A673 (cell line): ENCODE measurements at regions not wholly inside any gene's neighbourhood (a gene's known extent, or its start where the extent isn't known, plus 50 kb on each side); places are given as distances from the start of the nearest gene placed in this dataset.
"Not testable (repeated sequence)": the region's sequence is repeated elsewhere in the genome, so short reads cannot be mapped to it uniquely, and the experiment has no call there.

Experiments
- BruUV-seq: library from RNA; stranded (reverse); fragments of 400-500 nt; replicated peaks from 2 replicates; lab custom pipeline; 2021; lab: Mats Ljungman, UMichigan
- CTCF ChIA-PET: fragments of 300-600 bp; sonication (Branson Sonifier 250); formaldehyde crosslinking; loops from one replicate; lab custom pipeline; 2022; ENCODE audit warnings: antibody characterized with exemption; lab: Charles Lee
- POLR2A ChIA-PET: fragments of 300-600 bp; sonication (Branson Sonifier 250); formaldehyde crosslinking; loops from one replicate; lab custom pipeline; 2022; ENCODE audit warnings: antibody characterized with exemption; ENCODE audit not compliant: low non-redundant PET; lab: Charles Lee
- DNase-seq: peaks from one replicate; pipeline ENCODE4 v3.0.0-alpha.2; 2015; ENCODE audit warnings: low spot score
- H3K27ac ChIP-seq: fragments of 200-600 bp; sonication (generic); 2 replicates; pipeline ENCODE4 v1.5.1; 2016; ENCODE audit warnings: mixed run types, low read depth, mild to moderate bottlenecking, mixed read lengths, antibody characterized with exemption, low read length; ENCODE audit not compliant: poor library complexity, severe bottlenecking
- H3K27me3 ChIP-seq: fragments of 200-600 bp; sonication (generic); replicated peaks from 2 replicates; pipeline ENCODE4 v1.6.1; 2017; ENCODE audit warnings: mixed run types, low read depth, mild to moderate bottlenecking, mixed read lengths, antibody characterized with exemption, low read length; ENCODE audit not compliant: insufficient read depth, poor library complexity
- H3K36me3 ChIP-seq: fragments of 200-600 bp; sonication (generic); 2 replicates; pipeline ENCODE4 v1.6.1; 2016; ENCODE audit warnings: mixed run types, mild to moderate bottlenecking, mixed read lengths, antibody characterized with exemption, low read length; ENCODE audit not compliant: insufficient read depth, poor library complexity, severe bottlenecking
- H3K4me1 ChIP-seq: fragments of 200-600 bp; sonication (generic); 2 replicates; pipeline ENCODE4 v1.6.1; 2017; ENCODE audit warnings: mixed run types, mild to moderate bottlenecking, mixed read lengths, antibody characterized with exemption, low read length; ENCODE audit not compliant: insufficient read depth, poor library complexity, severe bottlenecking
- H3K4me3 ChIP-seq: fragments of 200-600 bp; sonication (generic); 2 replicates; pipeline ENCODE4 v1.5.1; 2016; ENCODE audit warnings: low read depth, mixed run types, mild to moderate bottlenecking, mixed read lengths, low read length; ENCODE audit not compliant: poor library complexity, severe bottlenecking
- H3K9me3 ChIP-seq: fragments of 200-600 bp; sonication (generic); 2 replicates; pipeline ENCODE4 v1.6.1; 2016; ENCODE audit warnings: mixed run types, low read depth, mild to moderate bottlenecking, mixed read lengths, antibody characterized with exemption, low read length; ENCODE audit not compliant: poor library complexity, severe bottlenecking
- CTCF ChIP-seq: fragments of 300-800, 200-600 bp; sonication (generic); conservative IDR thresholded peaks from 2 replicates; pipeline ENCODE4 v1.5.1; 2017; ENCODE audit warnings: low read depth, mild to moderate bottlenecking, antibody characterized with exemption, low read length, moderate library complexity, mixed read lengths
- EZH2 ChIP-seq: fragments of 200-600 bp; sonication (generic); IDR thresholded peaks from 2 replicates; pipeline ENCODE4 v1.6.1; 2017; ENCODE audit warnings: borderline replicate concordance, low read depth, mild to moderate bottlenecking, mixed read lengths, antibody characterized with exemption, low read length; ENCODE audit not compliant: poor library complexity, severe bottlenecking
- intact Hi-C: fragments of 100-400 bp; cut with micrococcal nuclease; formaldehyde crosslinking; loops from one replicate; pipeline ENCODE4 v1.10.0; 2022; ENCODE audit not compliant: unreplicated experiment

- H3K9me3 ChIP-seq: no peaks in the 10 kb centered on the region
- no peaks in the 10 kb centered on the region for H3K27me3 ChIP-seq
- no peak overlapping the region for H3K4me3 ChIP-seq
- no peak overlapping the region for H3K27ac ChIP-seq
- ChIA-PET CTCF (no interaction called here), POLR2A (no interaction called here)
- no peaks in the 10 kb centered on the region for H3K4me1 ChIP-seq
- DNase-seq: no peak
- TF ChIP-seq EZH2 (no peak), CTCF (no peak)
- H3K36me3 ChIP-seq: no peaks in the 10 kb centered on the region
- intact Hi-C loops: no loop called here
- no TSS peak for BruUV-seq
These were observed 92.2 kb upstream of the DPP10 start for GRCh38 chr2:114350186-114350725.

- no peaks in the 10 kb centered on the region for H3K4me1 ChIP-seq
- POLR2A ChIA-PET: no interaction called here
- H3K27ac ChIP-seq: no peak overlapping the region
- no peak for DNase-seq
- TF ChIP-seq CTCF (no peak), EZH2 (no peak)
- no TSS peak for BruUV-seq
- no peaks in the 10 kb centered on the region for H3K27me3 ChIP-seq
- intact Hi-C loops: no loop called here
- no peaks in the 10 kb centered on the region for H3K9me3 ChIP-seq
- CTCF ChIA-PET: no interaction called here
- H3K36me3 ChIP-seq: no peaks in the 10 kb centered on the region
- no peak overlapping the region for H3K4me3 ChIP-seq
These were observed 89.5 kb upstream of the DPP10 start for GRCh38 chr2:114352988-114353387.

GRCh38 chr2:114354199-114354598 lies 88.2 kb upstream of the DPP10 start:
- BruUV-seq: no TSS peak
- H3K4me3 ChIP-seq: no peak overlapping the region
- H3K9me3 ChIP-seq: no peaks in the 10 kb centered on the region
- ChIA-PET CTCF (no interaction called here), POLR2A (no interaction called here)
- no peaks in the 10 kb centered on the region for H3K4me1 ChIP-seq
- H3K27me3 ChIP-seq: no peaks in the 10 kb centered on the region
- DNase-seq: no peak
- no peaks in the 10 kb centered on the region for H3K36me3 ChIP-seq
- intact Hi-C loops: no loop called here
- H3K27ac ChIP-seq: no peak overlapping the region
- no peak for TF ChIP-seq EZH2

- intact Hi-C loops: no loop called here
- TF ChIP-seq CTCF (no peak), EZH2 (no peak)
- Histone ChIP-seq H3K36me3 (no peaks in the 10 kb centered on the region), H3K27ac (no peak overlapping the region), H3K9me3 (peaks cover 26% of the 10 kb centered on the region), H3K27me3 (no peaks in the 10 kb centered on the region), H3K4me1 (no peaks in the 10 kb centered on the region), H3K4me3 (no peak overlapping the region)
- no peak for DNase-seq
- ChIA-PET CTCF (no interaction called here), POLR2A (no interaction called here)
- no TSS peak for BruUV-seq
These were observed 73.7 kb upstream of the DPP10 start for GRCh38 chr2:114368705-114369104.

GRCh38 chr2:114371721-114372120 lies 70.7 kb upstream of the DPP10 start:
- CTCF ChIA-PET, H3K4me3 ChIP-seq, H3K36me3 ChIP-seq, POLR2A ChIA-PET, intact Hi-C loops, H3K27me3 ChIP-seq, H3K27ac ChIP-seq, DNase-seq, BruUV-seq, H3K4me1 ChIP-seq: not testable (repeated sequence)
- H3K9me3 ChIP-seq: peaks cover 26% of the 10 kb centered on the region
